ENCODE measurements at regions not wholly inside any gene's neighbourhood (a gene's known extent, or its start where the extent isn't known, plus 50 kb on each side); places are given as distances from the start of the nearest gene placed in this dataset.
"Not testable (repeated sequence)": the region's sequence is repeated elsewhere in the genome, so short reads cannot be mapped to it uniquely, and the experiment has no call there.

GRCh38 chr11:23781803-23782560, 714.9 kb upstream of the LUZP2 start:
- TF ChIP-seq ZFX (IDR thresholded peaks at IDR 0.05; ENCODE audit: borderline replicate concordance) (no peak), CTCF (IDR thresholded peaks at IDR 0.05) (no peak)
- no peak overlapping the region for H3K27ac ChIP-seq

DNA sequence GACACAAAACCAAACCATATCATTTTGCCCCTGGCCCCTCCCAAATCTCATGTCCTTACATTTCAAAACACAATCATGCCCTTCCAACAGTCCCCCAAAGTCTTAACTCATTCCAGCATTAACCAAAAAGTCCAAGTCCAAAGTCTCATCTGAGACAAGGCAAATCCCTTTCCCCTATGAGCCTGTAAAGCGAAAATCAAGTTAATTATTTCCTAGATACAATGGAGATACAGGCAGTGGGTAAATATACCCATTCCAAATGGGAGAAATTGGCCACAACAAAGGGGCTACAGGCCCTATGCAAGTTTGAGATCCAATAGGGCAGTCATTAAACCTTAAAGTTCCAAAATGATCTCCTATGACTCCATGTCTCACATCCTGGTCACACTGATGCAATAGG, 709.9 kb upstream of the LUZP2 start:
- 0 out of 2 replicates have a peak overlapping the region, but pooled peaks have one; percentile 13 for H3K27ac ChIP-seq

GRCh38 chr11:23789200-23789853, 707.5 kb upstream of the LUZP2 start:
- no peak overlapping the region for H3K27ac ChIP-seq
- no peak for TF ChIP-seq ZFX (IDR thresholded peaks at IDR 0.05; ENCODE audit: borderline replicate concordance)
- TF ChIP-seq CTCF (IDR thresholded peaks at IDR 0.05) = no peak

- no peak overlapping the region for H3K27ac ChIP-seq
These were observed 706.9 kb upstream of the LUZP2 start for GRCh38 chr11:23789938-23790371.

DNA sequence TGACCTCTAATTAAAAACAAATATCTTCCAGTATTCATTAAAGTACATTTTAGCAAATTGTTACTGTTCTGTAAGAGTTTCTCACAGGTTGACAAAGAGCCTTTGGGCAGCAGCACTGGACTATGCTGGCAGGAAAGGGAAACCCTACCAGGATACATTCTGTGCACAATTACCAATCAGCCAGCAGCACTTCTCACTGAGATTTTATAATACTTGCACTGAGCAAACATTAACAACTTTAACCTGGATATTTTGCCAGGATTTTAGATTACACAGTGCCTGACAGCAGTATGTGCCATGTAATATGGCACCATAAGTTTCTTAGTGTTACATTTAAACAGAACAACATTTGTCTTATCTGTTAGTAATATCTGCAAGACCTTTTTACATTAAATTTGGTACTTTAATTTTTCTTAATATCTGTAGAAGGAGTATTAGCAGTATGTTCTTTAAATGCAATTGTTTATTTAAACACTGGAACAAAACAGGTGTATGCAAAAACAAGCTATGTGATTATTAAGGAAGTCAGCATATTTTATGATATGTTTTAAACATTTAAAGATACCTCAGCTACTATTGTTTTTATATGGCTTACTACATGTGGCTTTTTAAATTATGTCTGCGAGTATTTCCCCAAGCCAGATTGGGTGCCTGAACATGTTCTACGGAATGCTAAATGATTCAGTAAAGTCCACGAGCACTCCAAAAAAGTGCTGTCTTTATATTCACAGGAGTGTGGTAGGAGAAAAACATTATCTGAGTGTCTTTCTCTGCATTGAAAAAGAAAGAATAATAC, 699.0 kb upstream of the LUZP2 start:
- H3K27ac ChIP-seq = no peak overlapping the region; the same call in 1 of the 2 replicates

More at GRCh38 chr11:23789938-23790371, 706.9 kb upstream of the LUZP2 start:
- TF ChIP-seq ZFX (IDR thresholded peaks at IDR 0.05; ENCODE audit: borderline replicate concordance) (no peak), CTCF (IDR thresholded peaks at IDR 0.05) (no peak)

GRCh38 chr11:23834306-23834705, 662.5 kb upstream of the LUZP2 start:
- not testable (repeated sequence) for H3K27ac ChIP-seq

More for the DNA sequence above, 699.0 kb upstream of the LUZP2 start:
- TF ChIP-seq CTCF (IDR thresholded peaks at IDR 0.05) (no peak), ZFX (IDR thresholded peaks at IDR 0.05; ENCODE audit: borderline replicate concordance) (no peak)

GRCh38 chr11:23836981-23837380, 659.9 kb upstream of the LUZP2 start:
- TF ChIP-seq CTCF (IDR thresholded peaks at IDR 0.05) = no peak
- TF ChIP-seq ZFX (IDR thresholded peaks at IDR 0.05; ENCODE audit: borderline replicate concordance) = no peak
- no peak overlapping the region for H3K27ac ChIP-seq

DNA sequence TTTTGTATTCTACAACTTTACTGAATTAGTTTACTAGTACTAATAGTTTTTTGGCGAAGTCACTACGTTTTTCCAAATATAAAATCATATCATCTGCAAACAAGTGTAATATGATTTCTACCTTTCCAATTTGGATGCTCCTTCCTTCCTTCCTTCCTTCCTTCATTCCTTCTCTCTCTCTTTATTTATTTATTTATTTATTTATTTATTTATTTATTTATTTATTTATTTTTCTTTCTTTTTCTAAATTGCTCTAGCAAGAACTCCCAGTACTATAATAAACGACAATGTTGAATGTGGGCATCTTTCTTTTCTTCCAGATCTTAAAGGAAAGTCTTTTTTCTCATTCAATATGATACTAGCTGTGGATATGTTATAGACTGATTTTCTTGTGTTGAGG, 656.0 kb upstream of the LUZP2 start:
- H3K27ac ChIP-seq = no peak overlapping the region
- TF ChIP-seq CTCF (IDR thresholded peaks at IDR 0.05) (no peak), ZFX (IDR thresholded peaks at IDR 0.05; ENCODE audit: borderline replicate concordance) (no peak)
